Mammary epithelial cell (primary cell): ENCODE measurements at regions not wholly inside any gene's neighbourhood (a gene's known extent, or its start where the extent isn't known, plus 50 kb on each side); places are given as distances from the start of the nearest gene placed in this dataset.

Source experiments
- CTCF ChIP-seq, 2 donors: IDR thresholded peaks in 1 of 2; conservative IDR thresholded peaks in 1 of 2; 2 replicates each; pipeline ENCODE4 v1.5.1; 2011 to 2012; ENCODE audit warnings: inconsistent platforms in 2 of 2, low read length in 2 of 2, mild to moderate bottlenecking in 2 of 2, control low read depth in 1 of 2, low read depth in 1 of 2; ENCODE audit not compliant: insufficient read depth in 1 of 2; ENCODE audit errors: extremely low read depth in 1 of 2
- EZH2 ChIP-seq: IDR thresholded peaks from 2 replicates; pipeline ENCODE4 v1.6.1; 2012; ENCODE audit warnings: low read length, inconsistent platforms, borderline replicate concordance

DNA sequence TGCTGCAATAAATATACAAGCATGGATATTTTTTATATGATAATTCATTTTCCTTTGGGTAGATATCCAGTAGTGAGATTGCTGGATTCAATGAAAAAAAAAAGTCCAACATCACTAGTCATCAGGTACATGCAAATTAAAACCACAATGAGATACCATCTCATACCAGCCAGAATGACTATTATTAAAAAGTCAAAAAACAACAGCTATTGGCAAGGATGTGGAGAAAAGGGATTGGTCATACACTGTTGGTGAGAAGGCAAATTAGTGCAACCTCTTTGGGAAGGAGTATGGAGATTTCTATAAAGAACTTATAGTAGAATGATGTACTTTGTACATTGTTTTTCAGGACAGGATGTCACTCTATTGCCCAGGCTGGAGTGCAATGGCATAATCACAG lies 531.2 kb upstream of the MGAT4C start:
- TF ChIP-seq CTCF (conservative IDR thresholded peaks at IDR 0.05 in 1 of 2, IDR thresholded peaks at IDR 0.05 in 1 of 2; ENCODE audit: extremely low read depth in 1 of 2, insufficient read depth in 1 of 2, low read depth in 1 of 2, low read length in 2 of 2), result no peak
- no peak for TF ChIP-seq EZH2
